Kidney (tissue), 13 donors: ENCODE measurements at regions not wholly inside any gene's neighbourhood (a gene's known extent, or its start where the extent isn't known, plus 50 kb on each side); places are given as distances from the start of the nearest gene placed in this dataset.

ENCODE experiments used
- DNase-seq, 5 donors: peaks; one replicate each; pipeline ENCODE4 v3.0.0-alpha.2; 2013 to 2020
- FAIRE-seq: peaks from 2 replicates; lab custom pipeline; 2012; peaks lifted over from hg19 to GRCh38; lab: Jason Lieb, UNC
- H3K27ac ChIP-seq, 2 donors: one replicate each; pipeline ENCODE4 v1.7.0; 2013; ENCODE audit warnings: low read depth in 2 of 2, low read length in 2 of 2, inconsistent platforms in 1 of 2
- H3K27me3 ChIP-seq: one replicate; pipeline ENCODE4 v1.7.1; 2013; ENCODE audit warnings: low read length, inconsistent platforms; ENCODE audit not compliant: control insufficient read depth, insufficient read depth
- H3K36me3 ChIP-seq, 3 donors: one replicate each; pipeline versions ENCODE4 v1.7.0 to v1.7.1; 2013; ENCODE audit warnings: low read length in 3 of 3, control low read depth in 1 of 3, inconsistent platforms in 1 of 3; ENCODE audit not compliant: insufficient read depth in 3 of 3, control insufficient read depth in 2 of 3
- H3K4me1 ChIP-seq, 3 donors: one replicate each; pipeline versions ENCODE4 v1.7.0 to v1.7.1; 2013; ENCODE audit warnings: low read length in 3 of 3, inconsistent platforms in 1 of 3, low read depth in 1 of 3; ENCODE audit not compliant: control insufficient read depth in 2 of 3, insufficient read depth in 2 of 3
- H3K4me3 ChIP-seq, 3 donors: one replicate each; pipeline versions ENCODE4 v1.7.0 to v1.8.1; 2013; ENCODE audit warnings: low read length in 3 of 3, control low read depth in 1 of 3, inconsistent platforms in 1 of 3
- H3K9ac ChIP-seq, 3 donors: one replicate each; pipeline versions ENCODE4 v1.7.0 to v1.7.1; 2013; ENCODE audit warnings: low read length in 3 of 3, control low read depth in 1 of 3, inconsistent platforms in 1 of 3
- H3K9me3 ChIP-seq, 3 donors: one replicate each; pipeline versions ENCODE4 v1.7.0 to v1.7.1; 2013; ENCODE audit warnings: low read length in 3 of 3, control low read depth in 1 of 3, inconsistent platforms in 1 of 3; ENCODE audit not compliant: control insufficient read depth in 2 of 3, insufficient read depth in 1 of 3
- CTCF ChIP-seq: IDR thresholded peaks from 3 replicates; pipeline ENCODE4 v1.5.1; 2012; ENCODE audit warnings: mild to moderate bottlenecking, moderate library complexity, borderline replicate concordance; ENCODE audit not compliant: insufficient read depth; ENCODE audit errors: extremely low read depth
- intact Hi-C: fragments of 100-400 bp; cut with DNase I; formaldehyde crosslinking; loops from one replicate; pipeline ENCODE4 v1.11.1; 2022
- donor health status: control.
- donor health status: control.
- donor health status: control.
- donor health status: control.
- donor health status: control.
- donor health status: DM: yes; HTN: yes; CAD: no.
- donor health status: Normal renal cell carcinoma (clear cell type).

DNA sequence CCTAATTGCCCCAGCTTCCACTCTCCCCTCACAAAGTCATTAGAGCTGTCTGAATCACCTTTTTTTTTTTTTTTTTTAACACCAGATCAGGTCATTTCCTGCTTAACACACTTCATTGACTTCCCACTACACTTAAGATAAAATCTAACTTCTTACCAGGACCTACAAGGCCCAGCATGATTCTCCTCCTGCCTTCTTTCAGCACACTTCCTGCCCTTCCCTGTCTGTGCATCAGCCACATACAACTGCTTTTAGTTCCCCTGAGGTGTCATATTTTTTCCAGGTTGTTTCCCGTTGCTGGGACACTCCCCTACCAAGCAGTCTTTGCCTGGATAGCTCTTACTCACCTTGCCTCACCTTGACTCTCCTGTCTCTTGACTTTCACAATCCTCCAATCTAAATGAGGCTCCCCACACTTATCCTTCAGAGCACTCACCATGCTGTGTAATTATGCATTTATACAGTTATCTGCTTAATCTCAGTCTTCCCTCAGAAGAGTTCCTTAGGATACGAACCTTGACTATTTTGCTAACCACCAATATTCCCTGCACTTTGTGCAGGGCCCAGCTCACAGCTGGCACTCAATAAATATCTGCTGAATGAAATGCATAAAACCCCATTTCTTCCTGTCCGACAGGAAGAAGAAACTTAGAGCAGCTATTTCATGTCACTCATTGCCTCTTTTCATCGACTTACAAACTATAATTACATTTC, 96.6 kb upstream of the AKIP1 start:
- Histone ChIP-seq H3K36me3 (no peaks in the 10 kb centered on the region), H3K9me3 (no peaks in the 10 kb centered on the region), H3K4me3 (no peak overlapping the region), H3K27me3 (no peaks in the 10 kb centered on the region), H3K9ac (no peak overlapping the region), H3K27ac (peak overlapping the region; percentile 16 to 66), H3K4me1 (peaks cover 7 to 13% (median 9%) of the 10 kb centered on the region in 3 donors)
- FAIRE-seq, result no peak
- TF ChIP-seq CTCF, result no peak
- intact Hi-C loops, result no loop called here
- DNase-seq, result peak in 3 of 5 donors; percentile 20 to 46 (median 34)

DNA sequence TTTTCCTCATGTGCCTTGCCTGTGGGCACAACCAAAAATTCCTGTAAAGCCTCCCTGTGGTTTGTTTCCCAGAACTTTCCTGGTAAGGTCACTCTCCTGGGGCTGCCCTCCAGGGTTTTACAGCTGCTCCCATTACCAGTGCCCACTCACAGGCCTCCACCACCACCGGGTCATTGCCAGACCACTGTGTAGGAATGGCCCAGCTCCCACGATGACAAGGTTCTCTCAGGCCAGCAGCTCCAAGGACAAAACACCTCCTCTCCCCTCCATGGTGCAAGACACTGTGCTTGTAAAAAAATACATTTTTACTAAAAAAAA, 96.1 kb upstream of the AKIP1 start:
- no peak overlapping the region for H3K9ac ChIP-seq
- intact Hi-C loops, result no loop called here
- no peaks in the 10 kb centered on the region for H3K36me3 ChIP-seq
- peak overlapping the region in 1 of 2 donors; percentile 16 for H3K27ac ChIP-seq
- no peaks in the 10 kb centered on the region for H3K9me3 ChIP-seq
- H3K4me3 ChIP-seq, result no peak overlapping the region
- DNase-seq, result peak in 1 of 5 donors; percentile 69
- H3K27me3 ChIP-seq, result no peaks in the 10 kb centered on the region
- no peak for TF ChIP-seq CTCF
- FAIRE-seq, result no peak
- H3K4me1 ChIP-seq, result peaks cover 6 to 13% (median 9%) of the 10 kb centered on the region in 3 donors

DNA sequence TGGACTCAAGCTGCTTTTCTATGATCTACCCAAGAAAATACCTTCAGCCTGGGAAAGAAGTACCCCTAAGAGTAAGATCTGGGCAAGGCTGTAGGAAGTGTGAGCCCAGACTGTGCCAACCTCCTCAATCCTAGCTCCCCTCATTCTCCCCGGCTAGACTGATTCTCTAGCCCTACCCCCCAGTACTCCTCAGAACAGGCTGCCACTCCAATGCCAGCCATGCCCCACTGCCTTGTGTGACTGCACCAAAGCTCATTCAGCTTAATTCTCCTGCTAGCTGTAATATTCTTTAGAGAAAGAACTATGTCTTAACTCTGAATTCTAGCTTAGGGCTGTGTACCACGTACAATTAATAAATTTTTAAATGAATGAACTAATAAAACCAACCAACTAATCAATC, 92.6 kb upstream of the AKIP1 start:
- intact Hi-C loops, result no loop called here
- FAIRE-seq, result no peak
- no peak for DNase-seq
- TF ChIP-seq CTCF, result no peak
- Histone ChIP-seq H3K9me3 (no peaks in the 10 kb centered on the region), H3K27me3 (no peaks in the 10 kb centered on the region), H3K36me3 (no peaks in the 10 kb centered on the region), H3K4me3 (no peak overlapping the region), H3K4me1 (peaks cover 6 to 13% (median 6%) of the 10 kb centered on the region in 3 donors), H3K9ac (no peak overlapping the region), H3K27ac (no peak overlapping the region)

DNA sequence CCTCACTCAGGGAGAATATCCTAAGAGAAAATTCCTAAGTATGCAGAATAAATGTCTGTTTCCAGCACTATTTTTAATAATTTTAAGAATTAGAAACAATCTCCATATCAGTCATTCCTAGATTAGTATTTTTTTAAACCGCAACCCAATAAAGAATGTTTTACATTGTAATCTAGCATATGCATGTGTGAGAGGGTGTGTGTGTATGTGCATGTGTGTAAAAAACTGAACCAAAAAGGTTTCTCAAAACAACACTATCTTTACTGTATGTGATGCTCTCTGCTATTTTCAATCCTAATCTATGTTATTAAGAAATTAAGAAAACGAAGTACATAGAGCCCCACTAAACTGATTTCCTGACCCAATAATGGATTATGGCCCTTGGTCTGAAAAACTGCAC, 90.6 kb upstream of the AKIP1 start:
- no peak overlapping the region for H3K27ac ChIP-seq
- intact Hi-C loops, result no loop called here

More for the DNA sequence above, 90.6 kb upstream of the AKIP1 start:
- Histone ChIP-seq H3K9ac (no peak overlapping the region), H3K36me3 (no peaks in the 10 kb centered on the region), H3K4me1 (no peaks in the 10 kb centered on the region), H3K4me3 (no peak overlapping the region), H3K27me3 (no peaks in the 10 kb centered on the region), H3K9me3 (no peaks in the 10 kb centered on the region)
- no peak for FAIRE-seq
- no peak for TF ChIP-seq CTCF
- no peak for DNase-seq
